NT2/D1 (cell line): ENCODE measurements at regions not wholly inside any gene's neighbourhood (a gene's known extent, or its start where the extent isn't known, plus 50 kb on each side); places are given as distances from the start of the nearest gene placed in this dataset.

Source experiments
- YY1 ChIP-seq: IDR thresholded peaks from 2 replicates; pipeline ENCODE4 v1.6.1; 2011; ENCODE audit not compliant: insufficient read length, insufficient read depth
- ZNF274 ChIP-seq: IDR thresholded peaks from 2 replicates; pipeline ENCODE4 v1.6.1; 2011; ENCODE audit warnings: mild to moderate bottlenecking, low read depth, low read length

- TF ChIP-seq ZNF274 (no peak), YY1 (no peak)
Measured at GRCh38 chr5:145548097-145548496, 287.0 kb downstream of the PRELID2 start.
